Activated CD4-positive, alpha-beta T cell treated with anti-CD3 and anti-CD28 coated beads, Interleukin-2, amount 50 U/mL, for 4 hours (primary cell): ENCODE measurements at regions not wholly inside any gene's neighbourhood (a gene's known extent, or its start where the extent isn't known, plus 50 kb on each side); places are given as distances from the start of the nearest gene placed in this dataset.

Experiments used
- DNase-seq, 2 experiments: peaks; one replicate each; pipeline ENCODE4 v3.0.0-alpha.2; 2020

DNA sequence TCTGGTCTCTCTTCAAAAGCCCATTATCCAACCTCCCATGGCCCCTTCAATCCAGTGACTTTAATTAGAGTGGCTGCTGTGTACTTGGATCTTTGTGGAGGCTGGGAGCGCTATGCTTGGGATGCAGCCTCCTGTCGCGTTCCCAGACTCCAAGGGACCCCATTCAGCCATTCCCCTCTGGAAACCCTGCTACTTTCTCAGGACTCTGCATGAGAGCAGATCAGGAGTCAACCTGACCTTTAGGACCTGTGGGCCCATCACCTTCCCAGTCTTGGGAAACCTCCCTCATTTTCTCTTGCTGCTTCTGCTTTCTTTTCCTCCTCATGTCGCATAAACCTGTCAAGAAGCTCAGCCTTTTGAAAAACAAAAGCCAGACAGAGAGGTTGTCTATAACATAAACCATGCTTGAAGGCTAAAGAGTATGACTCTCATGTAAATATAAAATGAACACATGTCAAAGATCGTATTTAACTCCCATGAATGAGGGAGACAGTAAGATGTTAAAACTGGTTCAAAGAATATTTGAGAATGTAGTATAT is 143.1 kb upstream of the PELI1 start:
- no peak for DNase-seq

DNA sequence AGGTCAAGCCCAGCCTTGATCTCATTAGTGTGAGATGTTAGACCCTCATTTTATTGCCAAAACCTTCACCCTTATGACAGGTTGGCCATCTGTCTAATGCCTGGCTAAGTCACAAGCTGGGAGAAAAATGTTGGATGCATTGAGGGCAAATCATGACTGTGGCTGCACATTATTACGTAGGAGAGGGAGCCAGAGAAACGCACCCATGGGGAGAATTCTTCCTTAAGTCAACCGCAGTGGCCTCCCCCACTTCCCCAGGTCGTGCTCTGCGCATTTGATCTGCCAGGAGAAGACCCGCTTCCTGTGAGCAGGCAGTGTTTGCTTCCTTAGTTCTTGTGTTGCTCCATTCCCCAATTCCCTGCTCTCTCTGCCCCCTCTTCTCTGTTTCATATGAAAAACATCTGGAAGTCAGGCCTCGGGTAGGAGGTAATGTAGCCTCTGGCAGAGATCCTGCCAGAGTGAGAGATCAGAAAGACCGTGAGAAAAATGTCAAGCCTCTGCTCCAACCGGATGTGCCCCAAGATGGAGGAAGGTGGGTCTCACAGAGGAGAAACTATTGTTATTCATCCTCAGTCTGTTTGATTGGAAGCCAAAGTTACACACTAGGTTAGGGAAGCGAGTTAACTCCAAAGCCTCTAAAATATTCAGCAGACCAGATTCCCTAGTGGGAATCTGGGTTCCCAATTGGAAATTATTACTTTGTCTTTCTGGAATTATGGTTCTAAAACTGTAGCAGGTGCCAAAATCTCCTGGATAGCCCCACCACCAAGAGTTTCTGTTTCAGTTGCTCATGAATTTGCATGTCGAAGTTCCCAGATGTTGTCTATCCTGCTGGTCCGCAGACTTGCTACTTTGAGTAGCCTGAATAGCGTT is 144.3 kb upstream of the PELI1 start:
- no peak for DNase-seq

DNA sequence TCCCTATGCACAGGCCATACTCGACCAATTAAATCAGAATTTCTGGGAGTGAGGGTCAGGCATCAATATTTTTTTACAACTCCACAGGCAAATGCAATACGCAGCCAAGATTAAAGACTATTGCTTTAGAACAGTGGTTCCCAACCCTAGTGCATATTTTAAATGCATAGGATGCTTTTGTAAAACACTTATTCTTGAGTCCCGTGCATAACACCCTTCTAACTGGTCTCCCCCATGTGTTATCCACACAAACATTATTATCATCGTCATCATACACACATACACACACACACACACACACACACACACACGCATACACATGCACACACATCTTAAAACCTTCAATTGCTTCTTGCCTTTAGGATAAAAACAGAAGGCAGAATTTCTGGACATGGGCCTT is 145.0 kb upstream of the PELI1 start:
- no peak for DNase-seq

DNA sequence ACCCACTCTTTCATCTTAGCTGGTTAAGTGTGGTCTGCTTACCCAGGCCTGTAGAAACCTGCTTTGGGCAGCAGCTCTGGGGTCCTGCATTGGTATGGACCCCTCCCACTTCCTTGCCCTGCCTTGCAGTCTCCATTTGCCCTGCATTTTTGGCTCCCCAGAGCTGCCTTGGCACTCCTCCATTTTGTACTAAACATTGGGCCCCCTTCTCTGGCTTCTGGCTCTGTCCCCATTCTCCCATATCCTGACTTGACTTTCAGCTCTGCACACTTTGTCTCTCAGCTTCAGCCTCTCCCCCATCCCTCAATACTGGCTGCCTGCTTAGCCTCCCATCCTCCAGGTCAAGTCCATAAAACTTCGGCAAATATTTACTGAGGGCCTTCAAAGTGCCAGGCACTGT is 145.5 kb upstream of the PELI1 start:
- no peak for DNase-seq

DNA sequence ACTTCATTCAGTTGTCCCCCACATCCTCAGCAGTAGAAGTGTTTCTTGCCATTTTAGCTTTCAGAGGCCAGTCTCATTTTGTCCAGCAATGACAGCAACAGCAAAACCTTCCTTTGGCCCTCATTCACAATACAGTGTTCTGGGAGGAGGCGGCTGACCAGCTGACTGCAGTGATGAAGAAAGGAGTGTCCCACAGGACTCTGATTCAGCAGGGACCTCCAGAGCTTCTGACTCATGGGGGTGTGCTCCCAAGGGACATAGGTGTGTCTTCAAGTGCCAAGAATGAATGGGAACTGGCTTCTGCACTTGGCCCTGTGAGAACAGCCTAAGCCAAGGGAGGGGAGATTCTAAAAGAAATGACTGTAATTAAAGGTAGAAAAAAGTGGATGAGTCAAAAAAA is 147.0 kb upstream of the PELI1 start:
- DNase-seq = no peak

DNA sequence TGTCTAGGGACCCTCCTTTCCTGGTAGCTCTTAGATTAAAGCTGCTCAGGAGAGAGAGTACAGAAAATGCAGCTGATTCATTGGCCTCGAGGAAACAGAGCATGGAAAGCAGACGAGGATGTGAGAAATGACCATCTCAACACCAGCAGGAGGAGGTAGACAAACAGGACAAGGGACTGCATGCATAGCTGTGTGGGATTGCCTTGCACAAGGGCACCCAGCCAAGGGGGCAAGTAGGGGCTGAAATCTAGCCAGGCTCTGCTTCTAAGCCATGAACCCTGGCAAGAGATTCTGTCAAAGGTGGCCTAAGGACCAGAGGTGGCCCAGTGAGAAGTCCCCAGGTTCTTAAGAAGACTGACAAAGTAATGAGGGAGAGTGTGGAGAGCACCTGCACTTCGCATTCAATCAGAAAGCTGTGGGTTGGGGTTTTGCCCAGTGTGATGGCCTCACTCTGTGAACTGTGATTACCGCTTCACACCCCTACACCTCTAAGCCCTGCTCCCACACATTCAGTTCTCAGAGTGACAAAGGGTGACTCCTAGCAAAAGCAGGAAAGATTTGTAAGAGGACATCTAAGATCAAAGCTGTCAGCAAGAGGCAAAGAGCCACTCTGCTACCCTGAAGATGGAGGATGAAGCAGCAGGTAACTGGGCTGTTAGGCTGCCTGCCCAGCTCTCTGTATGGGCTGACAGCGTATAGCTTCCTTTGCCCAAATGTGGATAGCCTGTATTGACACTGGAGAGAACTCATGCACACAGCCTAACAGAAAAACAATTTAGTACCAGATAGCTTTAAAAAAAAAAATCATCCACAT is 151.3 kb upstream of the PELI1 start:
- DNase-seq = no peak

DNA sequence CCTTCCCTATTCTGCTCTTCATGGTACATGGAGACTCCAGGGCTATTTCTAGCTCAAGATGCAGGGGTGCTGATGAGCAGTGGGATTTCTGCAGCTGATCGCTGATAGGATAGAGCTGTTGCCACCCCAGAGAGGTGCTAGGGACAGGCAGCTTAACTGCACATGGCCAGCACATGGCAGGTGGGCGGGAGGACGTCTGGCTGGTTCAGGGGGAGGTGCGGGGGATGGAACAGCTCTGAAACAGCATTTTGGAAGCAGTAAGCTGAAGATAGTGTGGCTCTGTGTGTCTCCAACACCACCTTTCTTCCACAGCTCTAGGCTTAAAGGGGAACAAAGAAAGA is 151.9 kb upstream of the PELI1 start:
- DNase-seq = peak; percentile 14 to 29

DNA sequence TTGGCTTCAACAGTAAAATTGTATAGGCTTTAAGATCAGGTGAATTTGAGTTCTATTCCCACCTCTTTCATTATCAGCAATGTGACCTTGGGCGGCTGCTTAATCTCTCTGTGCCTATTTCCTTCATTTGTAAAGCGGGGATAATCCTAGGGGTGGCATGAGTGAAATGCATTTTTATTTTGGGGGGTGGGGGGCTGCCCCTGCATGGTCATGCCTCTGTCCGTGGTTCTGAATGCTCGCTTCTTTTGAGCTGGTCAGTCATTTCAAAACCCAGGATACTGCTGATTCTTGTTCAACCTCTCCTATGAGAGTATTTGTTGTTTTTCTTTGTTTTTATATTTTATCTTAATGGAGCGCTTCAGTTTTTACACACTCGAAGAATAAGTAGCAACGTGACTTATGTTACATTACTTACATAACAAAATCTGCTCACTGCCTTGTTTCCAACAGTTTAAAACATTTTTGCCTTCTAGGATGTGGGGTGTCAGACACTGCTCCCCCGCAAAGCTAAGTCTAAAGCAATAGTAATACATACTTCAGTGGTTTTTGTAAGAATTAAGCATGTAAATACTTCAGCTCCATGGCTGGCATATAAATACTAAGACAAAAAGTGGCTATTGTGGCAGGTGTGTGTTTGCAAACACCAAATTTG is 152.6 kb upstream of the PELI1 start:
- no peak for DNase-seq

DNA sequence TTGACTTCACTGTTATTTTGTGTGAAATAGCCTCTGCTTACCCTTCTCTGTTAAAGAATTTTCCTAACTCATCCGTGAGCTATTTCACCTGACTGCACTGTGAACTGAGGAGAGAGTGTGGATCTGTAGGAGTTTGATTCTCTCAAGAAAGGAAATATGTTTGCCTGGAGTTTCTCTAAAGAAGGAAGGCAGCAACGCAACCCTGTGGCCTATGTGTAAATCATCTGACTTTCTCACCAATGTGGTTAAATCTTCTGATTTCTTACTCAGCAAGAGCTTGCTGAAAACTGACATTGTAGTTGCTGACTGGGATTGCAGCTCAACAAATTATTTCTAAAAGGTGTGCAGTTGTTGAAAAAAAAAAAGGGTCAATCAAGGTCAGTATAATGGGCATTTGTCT is 153.9 kb upstream of the PELI1 start:
- no peak for DNase-seq

DNA sequence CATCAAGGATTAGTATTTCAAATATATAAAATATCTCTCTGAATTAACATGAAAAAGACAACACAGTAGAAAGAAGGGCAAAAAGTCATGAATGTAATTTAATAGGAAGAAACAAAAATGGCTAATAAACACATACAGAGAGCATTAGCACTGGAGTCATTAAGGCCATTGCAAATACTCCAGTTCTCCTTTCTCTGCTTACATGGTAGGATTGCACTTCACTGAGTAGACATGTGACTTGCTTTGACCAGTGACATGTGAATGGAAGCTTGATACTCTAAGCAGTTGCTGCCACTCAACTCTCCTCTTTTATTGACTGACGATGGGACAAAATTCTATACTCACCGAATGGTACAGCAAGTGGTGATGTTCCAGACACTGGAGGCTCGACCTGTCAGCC is 153.9 kb upstream of the LGALSL start:
- DNase-seq = no peak

DNA sequence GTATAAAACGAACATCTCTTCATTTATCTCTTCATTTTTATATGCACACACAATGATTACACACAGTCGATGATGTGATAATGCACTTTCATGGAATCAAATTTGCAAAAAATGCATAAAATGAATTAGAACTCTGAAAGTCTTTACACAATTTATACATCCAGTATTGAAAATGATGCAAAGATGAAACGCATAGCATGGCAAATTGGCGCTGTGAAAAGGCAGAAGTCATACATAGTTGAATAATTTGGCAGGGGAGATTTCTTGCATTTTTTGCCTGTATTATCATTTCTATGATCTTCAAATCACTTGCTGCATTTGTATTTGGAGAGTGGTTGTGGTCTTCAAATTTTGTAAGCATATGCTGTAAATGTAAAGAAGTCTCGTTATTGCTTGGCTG is 150.7 kb upstream of the LGALSL start:
- DNase-seq = no peak

DNA sequence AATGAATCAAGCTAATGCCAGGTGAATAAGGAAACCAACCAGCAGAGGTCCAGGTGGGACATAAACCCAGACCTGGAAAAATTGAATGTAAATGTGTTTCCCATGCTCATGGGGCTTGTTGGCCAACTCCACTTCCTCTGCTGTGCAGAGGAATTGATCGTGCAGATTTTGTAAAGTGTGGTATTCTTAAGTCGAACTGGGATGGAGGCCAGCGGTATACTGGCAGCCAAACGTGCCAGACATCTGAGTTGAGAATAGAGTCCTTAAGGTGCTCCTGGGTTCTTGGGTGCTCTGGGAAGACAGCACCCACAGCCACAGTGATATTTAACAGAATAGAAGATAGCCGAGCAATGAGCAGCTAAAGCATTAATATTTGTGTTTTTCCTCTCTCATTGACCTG is 146.5 kb upstream of the LGALSL start:
- no peak for DNase-seq

DNA sequence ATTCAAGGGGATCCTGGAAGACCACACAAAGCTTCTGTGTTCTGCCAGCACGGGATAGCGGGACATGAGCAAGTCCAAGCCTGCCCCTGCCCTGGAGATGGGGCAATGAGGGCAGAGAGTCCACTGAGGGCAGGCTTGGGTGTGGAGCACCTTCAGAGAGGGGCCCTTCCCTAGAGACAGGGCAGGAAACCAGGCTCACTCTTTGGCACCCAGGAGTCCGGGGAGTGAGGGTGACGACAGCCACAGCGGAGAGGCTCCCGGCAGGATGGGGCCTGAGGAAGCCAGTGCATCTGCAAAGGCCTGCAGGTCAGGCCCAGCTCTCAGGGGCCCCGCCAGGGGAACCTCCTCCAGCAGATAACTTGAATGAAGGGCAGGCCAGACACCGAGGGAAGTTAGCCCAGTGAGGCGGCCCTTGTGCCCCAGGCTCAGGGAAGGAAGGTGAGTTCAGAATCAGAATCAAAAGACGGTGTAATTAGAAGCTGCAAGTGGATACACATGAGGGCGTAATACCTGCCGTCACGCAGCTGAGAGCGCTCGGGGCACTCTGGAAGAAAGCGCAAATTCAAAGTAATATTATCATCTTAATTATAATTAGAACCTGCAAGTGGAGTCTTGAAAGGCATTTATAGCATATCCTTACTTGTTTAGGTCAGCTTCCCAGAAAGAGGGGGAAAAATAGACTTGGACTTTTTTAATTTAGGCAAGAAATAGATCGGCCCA is 142.6 kb upstream of the LGALSL start:
- DNase-seq = no peak

DNA sequence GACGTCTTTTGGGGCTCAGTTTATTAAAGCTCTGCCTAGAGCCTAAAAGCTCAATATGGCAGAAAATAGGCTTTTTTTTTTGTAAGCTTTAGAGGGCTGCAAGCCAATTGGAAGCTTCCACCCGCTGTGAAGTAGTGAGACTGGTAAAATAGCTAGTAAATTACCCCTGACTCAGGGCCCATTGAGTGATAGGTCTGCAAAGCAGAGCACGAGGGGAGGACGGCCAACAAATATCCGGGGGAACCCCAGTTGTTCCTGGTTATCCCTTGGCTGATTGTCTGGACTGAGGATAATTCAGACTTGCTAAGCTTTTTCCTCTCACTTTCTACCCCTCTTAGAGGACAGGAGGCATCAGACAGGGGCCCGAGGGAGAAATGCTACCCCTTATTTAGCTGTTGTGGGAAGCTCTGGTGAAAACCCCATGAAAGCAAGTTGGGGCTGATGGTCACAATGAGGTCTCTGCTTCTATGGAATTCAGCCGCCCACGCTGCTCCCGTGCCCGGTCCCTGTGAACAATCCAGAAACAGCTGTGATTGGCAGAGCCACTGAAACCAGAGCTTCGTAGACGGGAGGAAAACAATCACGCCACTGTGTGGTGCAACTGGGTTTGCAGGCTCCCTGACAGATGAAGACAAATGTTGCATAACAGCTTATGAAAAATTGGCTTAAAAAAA is 141.9 kb upstream of the LGALSL start:
- DNase-seq = no peak

DNA sequence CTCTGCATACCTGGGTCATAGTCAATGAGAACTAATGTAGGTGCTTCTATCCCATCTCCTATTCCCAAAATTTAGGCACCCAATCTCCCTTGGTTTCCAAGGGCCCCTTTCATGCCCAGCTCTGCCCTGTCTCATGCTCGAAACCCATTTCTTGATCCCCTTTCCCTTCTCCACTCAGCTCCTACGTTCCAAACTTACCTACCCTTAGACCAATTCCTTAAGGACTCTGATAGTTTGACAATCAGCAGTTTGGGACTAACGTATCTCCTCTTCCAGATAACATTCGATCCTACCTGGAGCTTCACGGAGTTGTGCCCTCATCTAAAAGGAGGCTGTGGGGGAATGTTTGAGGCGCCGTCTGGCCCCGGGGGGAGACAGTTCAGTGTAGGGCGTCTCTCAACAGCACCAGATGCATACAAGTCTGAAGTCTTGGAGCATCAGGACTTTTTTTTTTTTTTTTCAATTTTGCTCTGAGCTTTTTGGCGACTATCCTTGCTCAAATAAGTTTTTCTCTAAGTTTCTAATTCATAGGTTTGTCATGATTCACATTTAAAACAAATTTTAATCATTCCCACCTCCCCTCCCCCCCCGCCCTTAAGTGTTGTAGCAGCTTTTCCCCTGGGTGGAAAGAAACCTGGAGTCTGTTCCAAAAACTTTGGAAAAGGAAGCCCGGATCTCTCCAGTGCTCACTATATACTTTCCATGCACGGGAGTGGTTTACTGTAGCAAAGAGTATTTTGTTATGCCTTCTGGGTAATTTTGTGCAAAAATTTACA is 141.2 kb upstream of the LGALSL start:
- no peak for DNase-seq

DNA sequence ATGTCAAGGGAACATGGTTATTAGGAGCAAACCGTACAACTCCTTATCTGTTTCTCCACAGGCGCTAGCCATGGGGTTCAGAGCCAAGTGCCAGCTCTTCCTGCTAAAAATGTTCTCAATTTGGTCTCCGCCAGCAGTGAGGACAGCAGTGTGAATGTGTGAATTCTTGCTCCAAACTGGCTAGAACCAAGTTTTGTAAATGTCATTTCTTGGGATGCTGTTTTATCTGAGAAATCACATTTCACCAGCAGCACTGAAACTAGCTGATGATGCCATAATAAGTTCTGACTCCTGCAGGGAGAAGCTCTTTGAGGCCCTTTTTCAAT is 140.6 kb upstream of the LGALSL start:
- no peak for DNase-seq

DNA sequence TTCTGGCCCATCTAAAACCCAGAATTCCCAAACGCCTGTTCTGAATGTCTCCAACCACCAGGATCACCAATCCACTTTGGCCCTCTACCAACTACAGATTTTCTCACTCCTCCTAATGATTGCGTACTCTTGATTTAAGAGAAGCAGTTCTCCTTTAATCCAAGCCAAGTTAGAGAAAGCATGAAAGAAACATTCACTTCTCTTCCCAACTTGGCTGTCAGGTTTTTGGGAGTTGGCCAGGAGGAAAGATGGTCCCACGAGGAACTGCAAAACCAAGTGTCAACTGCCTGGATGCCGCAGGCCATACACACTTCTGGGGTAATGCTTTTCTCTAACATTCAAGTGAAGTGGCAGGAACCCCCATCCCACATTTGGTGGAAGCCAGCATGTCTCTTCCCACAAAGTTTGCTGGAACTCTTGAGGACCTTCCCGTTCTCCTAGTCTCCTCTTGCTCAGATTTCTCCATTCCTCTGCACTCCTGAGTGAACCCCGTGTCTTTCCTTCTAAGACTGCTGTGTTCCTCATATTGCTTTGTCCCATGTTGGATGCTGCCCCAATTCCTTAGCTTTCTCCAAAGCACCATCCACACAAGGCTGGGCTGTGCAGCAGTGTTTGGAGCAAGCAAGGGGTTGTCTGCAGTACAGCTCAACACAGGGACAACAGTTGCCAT is 138.5 kb upstream of the LGALSL start:
- no peak for DNase-seq

DNA sequence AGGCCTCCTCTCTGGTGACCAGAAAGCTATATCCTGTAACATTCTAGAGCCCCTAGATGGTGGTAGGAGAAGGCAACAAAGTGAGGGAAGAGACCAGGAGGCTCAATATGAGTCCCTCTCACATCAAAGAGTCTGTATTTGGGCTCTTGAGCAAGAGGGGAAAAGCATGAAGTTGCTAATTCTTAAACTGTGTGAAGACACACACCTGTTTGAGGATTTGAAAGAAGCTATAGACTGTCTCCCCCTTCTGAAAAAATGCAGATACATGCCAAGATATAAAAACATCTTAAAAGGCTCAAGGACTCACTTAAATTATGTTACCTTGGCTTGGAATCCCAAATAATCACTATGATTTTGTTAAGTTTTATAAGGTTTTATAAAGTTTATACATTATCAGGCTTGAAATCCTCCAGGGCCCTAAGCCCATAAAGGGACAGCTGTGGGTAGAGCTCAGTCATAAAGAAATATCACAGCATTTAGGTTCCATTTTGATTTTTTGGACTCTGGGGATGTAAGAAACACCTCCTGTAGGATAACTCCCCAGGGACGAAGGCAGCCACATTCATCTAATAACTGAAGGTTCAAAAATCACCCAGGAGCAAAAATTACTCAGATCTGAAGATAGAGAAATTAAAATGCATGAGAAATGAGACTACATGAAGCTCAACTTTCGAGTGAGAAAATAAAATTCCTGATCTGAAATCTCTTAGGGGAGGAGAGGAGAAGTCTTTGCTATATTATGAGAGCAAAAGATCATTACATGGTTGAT is 136.1 kb upstream of the LGALSL start:
- DNase-seq = no peak

DNA sequence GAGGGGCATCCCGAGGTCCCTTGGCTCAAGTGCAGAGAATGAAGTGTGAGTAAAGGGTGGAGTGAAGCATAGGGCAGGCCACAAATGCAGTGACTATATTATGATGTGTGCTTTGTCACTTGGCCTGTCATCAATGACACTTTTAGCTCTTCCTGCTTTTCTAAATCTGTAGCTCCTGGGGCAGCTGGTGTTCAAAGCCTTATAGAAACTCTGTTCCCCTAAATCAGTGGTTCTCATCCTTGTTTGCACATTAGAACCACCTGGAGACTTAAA is 135.6 kb upstream of the LGALSL start:
- DNase-seq = no peak

DNA sequence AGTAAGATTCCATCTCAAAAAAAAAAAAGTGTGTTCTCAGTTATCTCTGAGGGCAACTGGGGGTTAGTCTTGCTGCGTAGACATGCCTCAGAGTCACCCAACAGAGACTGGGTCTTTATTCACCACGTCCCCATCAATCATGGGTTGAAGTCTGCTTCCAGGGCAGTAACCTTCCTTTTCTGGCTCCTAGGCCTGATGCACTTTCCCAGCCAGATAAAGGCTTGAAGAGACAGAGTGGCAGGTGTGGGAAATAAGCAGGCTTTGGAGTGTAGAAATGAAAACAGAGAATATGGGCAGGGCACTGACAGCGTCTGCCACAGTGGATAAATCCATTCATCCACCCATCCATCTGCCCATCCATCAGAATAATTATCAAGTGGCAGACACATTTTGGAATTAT is 134.1 kb upstream of the LGALSL start:
- no peak for DNase-seq

DNA sequence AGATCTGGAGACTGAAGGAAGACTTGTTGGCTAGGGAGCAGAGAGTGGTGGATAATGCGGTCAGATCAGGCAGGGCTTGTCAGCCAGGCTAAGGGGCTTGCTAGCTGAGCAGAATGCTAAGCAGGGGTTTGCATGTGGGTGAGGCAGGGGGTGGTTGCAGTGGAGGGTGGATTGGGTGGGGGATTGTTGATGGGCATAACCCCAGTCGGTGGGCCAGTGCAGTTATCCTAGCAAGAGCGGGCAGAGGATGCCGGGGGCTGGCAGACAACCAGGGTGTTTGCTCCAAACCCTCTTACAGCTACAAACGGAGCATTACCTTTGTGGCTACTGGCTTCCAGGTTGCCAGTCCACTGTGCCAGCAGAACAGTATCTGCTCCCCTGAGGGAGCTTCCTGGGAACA is 131.5 kb upstream of the LGALSL start:
- DNase-seq = no peak
